GM23248 (cell line): ENCODE measurements at regions not wholly inside any gene's neighbourhood (a gene's known extent, or its start where the extent isn't known, plus 50 kb on each side); places are given as distances from the start of the nearest gene placed in this dataset.

ENCODE experiments used
- EZH2 ChIP-seq: fragments of 200-600 bp; sonication (generic); IDR thresholded peaks from 2 replicates; pipeline ENCODE4 v1.6.1; 2018; ENCODE audit warnings: antibody characterized with exemption, mild to moderate bottlenecking; ENCODE audit not compliant: insufficient read depth, poor library complexity, severe bottlenecking
- EZH2phosphoT487 ChIP-seq: fragments of 200-600 bp; sonication (generic); IDR thresholded peaks from 2 replicates; pipeline ENCODE4 v1.6.1; 2018; ENCODE audit warnings: antibody characterized with exemption, moderate library complexity, mild to moderate bottlenecking, low read depth; ENCODE audit not compliant: insufficient read depth

- no peak for TF ChIP-seq EZH2
- no peak for TF ChIP-seq EZH2phosphoT487
Observed at GRCh38 chr10:3495281-3495680, 289.7 kb downstream of the KLF6 start.
